ACHN (cell line): ENCODE measurements at regions not wholly inside any gene's neighbourhood (a gene's known extent, or its start where the extent isn't known, plus 50 kb on each side); places are given as distances from the start of the nearest gene placed in this dataset.

Source experiments
- DNase-seq: peaks from one replicate; pipeline ENCODE4 v3.0.0-alpha.2; 2015
- in situ Hi-C: cut with HindIII; loops from 2 replicates; pipeline ENCODE4 v1.10.0; 2017; ENCODE audit warnings: low sequenced_read_pairs, low pct_ligation_motif_present, low pct_unique_long_range_greater_than_20kb

- in situ Hi-C loops = no loop called here
- no peak for DNase-seq
Observed at GRCh38 chrX:133159205-133159604, 58.9 kb downstream of the TFDP3 start.

GRCh38 chrX:133151336-133151735 is 54.4 kb upstream of the USP26 start:
- in situ Hi-C loops = no loop called here
- DNase-seq = peak; percentile 80

- no peak for DNase-seq
- in situ Hi-C loops = no loop called here
Observed at GRCh38 chrX:133150730-133151129, 53.8 kb upstream of the USP26 start.
